ENCODE measurements at regions not wholly inside any gene's neighbourhood (a gene's known extent, or its start where the extent isn't known, plus 50 kb on each side); places are given as distances from the start of the nearest gene placed in this dataset.

GRCh38 chr2:107419191-107419590 is 407.5 kb upstream of the RGPD4 start:
- BruUV-seq (replicated peaks) = no TSS peak
- 0% methylated on average over 1 of the region's 1 CpG for WGBS (ENCODE audit: insufficient coverage, low coverage, missing lambda C conversion rate)
- no peaks in the 10 kb centered on the region for H3K79me2 ChIP-seq (ENCODE audit: control insufficient read depth, insufficient read depth, low read length)
- H3K9ac ChIP-seq (ENCODE audit: insufficient read depth in 1 of 2, low read depth in 2 of 2, low read length in 2 of 2) = no peak overlapping the region
- intact Hi-C loops (cut with micrococcal nuclease) (no loop called here), in situ Hi-C loops (cut with MboI) (no loop called here)
- ATAC-seq (no peak), DNase-seq (ENCODE audit: extremely low read depth in 1 of 4, low spot score in 3 of 4) (no peak), FAIRE-seq (no peak)
- no peaks in the 10 kb centered on the region for H3K36me3 ChIP-seq (ENCODE audit: control insufficient read depth, insufficient read depth, low read length)
- ChIA-PET CTCF (ENCODE audit: low intra/inter-chr PET ratio) (no interaction called here), POLR2A (no interaction called here)
- H3K4me2 ChIP-seq (ENCODE audit: insufficient read depth, low read length) = no peak overlapping the region
- H3K9me3 ChIP-seq (replicated peaks; ENCODE audit: control insufficient read depth, insufficient read depth, low read depth, low read length) = no peaks in the 10 kb centered on the region
- no peaks in the 10 kb centered on the region for H3K4me1 ChIP-seq (replicated peaks in 1 of 2; ENCODE audit: control insufficient read depth in 2 of 2, insufficient read depth in 2 of 2, low read length in 2 of 2)
- no peak overlapping the region for H3K4me3 ChIP-seq
- no peak overlapping the region for H2AFZ ChIP-seq (ENCODE audit: low read depth, low read length)
- no peaks in the 10 kb centered on the region for H3K27me3 ChIP-seq (ENCODE audit: control insufficient read depth in 2 of 2, insufficient read depth in 2 of 2, low read length in 2 of 2)
- H3K9me1 ChIP-seq (ENCODE audit: control insufficient read depth, insufficient read depth, low read length) = no peaks in the 10 kb centered on the region
- no peaks in the 10 kb centered on the region for H4K20me1 ChIP-seq (replicated peaks; ENCODE audit: control insufficient read depth, insufficient read depth, low read length)
- no peak overlapping the region for H3K27ac ChIP-seq (ENCODE audit: extremely low read depth, low read depth, low read length)
- TF ChIP-seq SLC30A9 (CRISPR knock-in tag; IDR thresholded peaks at IDR 0.05) = no peak
- TF ChIP-seq C11orf30 (IDR thresholded peaks at IDR 0.05; ENCODE audit: low read depth) = no peak
- TF ChIP-seq, protein P1, sequence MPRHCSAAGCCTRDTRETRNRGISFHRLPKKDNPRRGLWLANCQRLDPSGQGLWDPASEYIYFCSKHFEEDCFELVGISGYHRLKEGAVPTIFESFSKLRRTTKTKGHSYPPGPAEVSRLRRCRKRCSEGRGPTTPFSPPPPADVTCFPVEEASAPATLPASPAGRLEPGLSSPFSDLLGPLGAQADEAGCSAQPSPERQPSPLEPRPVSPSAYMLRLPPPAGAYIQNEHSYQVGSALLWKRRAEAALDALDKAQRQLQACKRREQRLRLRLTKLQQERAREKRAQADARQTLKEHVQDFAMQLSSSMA (CRISPR knock-in tag; IDR thresholded peaks at IDR 0.05) = no peak
- TF ChIP-seq PHF20 (IDR thresholded peaks at IDR 0.05; ENCODE audit: partially characterized antibody) = no peak
- TF ChIP-seq CHD7 (IDR thresholded peaks at IDR 0.05; ENCODE audit: low read depth, low read length) = no peak
- TF ChIP-seq RNF2 (IDR thresholded peaks at IDR 0.05) = no peak
- no peak for TF ChIP-seq PHB2 (IDR thresholded peaks at IDR 0.05; ENCODE audit: low read depth)
- TF ChIP-seq, protein P2, sequence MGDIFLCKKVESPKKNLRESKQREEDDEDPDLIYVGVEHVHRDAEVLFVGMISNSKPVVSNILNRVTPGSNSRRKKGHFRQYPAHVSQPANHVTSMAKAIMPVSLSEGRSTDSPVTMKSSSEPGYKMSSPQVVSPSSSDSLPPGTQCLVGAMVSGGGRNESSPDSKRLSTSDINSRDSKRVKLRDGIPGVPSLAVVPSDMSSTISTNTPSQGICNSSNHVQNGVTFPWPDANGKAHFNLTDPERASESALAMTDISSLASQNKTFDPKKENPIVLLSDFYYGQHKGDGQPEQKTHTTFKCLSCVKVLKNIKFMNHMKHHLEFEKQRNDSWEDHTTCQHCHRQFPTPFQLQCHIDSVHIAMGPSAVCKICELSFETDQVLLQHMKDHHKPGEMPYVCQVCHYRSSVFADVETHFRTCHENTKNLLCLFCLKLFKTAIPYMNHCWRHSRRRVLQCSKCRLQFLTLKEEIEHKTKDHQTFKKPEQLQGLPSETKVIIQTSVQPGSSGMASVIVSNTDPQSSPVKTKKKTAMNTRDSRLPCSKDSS (IDR thresholded peaks at IDR 0.05; ENCODE audit: low read depth, partially characterized antibody) = no peak
- TF ChIP-seq RCOR1 (IDR thresholded peaks at IDR 0.05; ENCODE audit: borderline replicate concordance in 1 of 2, low read depth in 2 of 2, low read length in 2 of 2) = no peak
- no peak for TF ChIP-seq FUS (optimal IDR thresholded peaks at IDR 0.05; ENCODE audit: low read depth, low read length)
- TF ChIP-seq FOXK1 (CRISPR knock-in tag; IDR thresholded peaks at IDR 0.05; ENCODE audit: borderline replicate concordance) = no peak
- no peak for TF ChIP-seq MECOM (CRISPR knock-in tag; IDR thresholded peaks at IDR 0.05)

Measured in K562 (cell line).